SK-N-SH treated with all-trans-retinoic acid at 6 μM for 48 hours (cell line): ENCODE measurements at regions not wholly inside any gene's neighbourhood (a gene's known extent, or its start where the extent isn't known, plus 50 kb on each side); places are given as distances from the start of the nearest gene placed in this dataset.

Experiments used
- ATAC-seq: fragments of 200-7000 bp; cut with Tn5 transposase; 3 replicates; pipeline ENCODE4 v1.9.1; 2020; ENCODE audit warnings: mild to moderate bottlenecking, moderate library complexity
- BACH2 ChIP-seq: fragments of 250-450 bp; sonication (Bioruptor Pico); IDR thresholded peaks from 2 replicates; pipeline ENCODE4 v1.9.0; 2021; ENCODE audit warnings: mild to moderate bottlenecking, borderline replicate concordance
- CSDC2 ChIP-seq: fragments of 250-450 bp; sonication (Bioruptor Pico); IDR thresholded peaks from 2 replicates; pipeline ENCODE4 v1.5.0; 2020; ENCODE audit warnings: mild to moderate bottlenecking, moderate library complexity
- GLIS3 ChIP-seq: fragments of 250-450 bp; sonication (Bioruptor Pico); IDR thresholded peaks from 2 replicates; pipeline ENCODE4 v1.5.0; 2020; ENCODE audit warnings: mild to moderate bottlenecking, moderate library complexity
- ISL1 ChIP-seq: fragments of 250-450 bp; sonication (Bioruptor Pico); IDR thresholded peaks from 2 replicates; pipeline ENCODE4 v2.1.2; 2022; ENCODE audit warnings: mild to moderate bottlenecking, moderate library complexity
- OSR1 ChIP-seq: fragments of 250-450 bp; sonication (Bioruptor Pico); IDR thresholded peaks from 2 replicates; pipeline ENCODE4 v1.8.0; 2022; ENCODE audit warnings: moderate library complexity, mild to moderate bottlenecking, inconsistent platforms
- PPARA ChIP-seq: fragments of 250-450 bp; sonication (Bioruptor Pico); IDR thresholded peaks from 2 replicates; pipeline ENCODE4 v1.5.0; 2020; ENCODE audit warnings: mild to moderate bottlenecking, borderline replicate concordance
- RARB ChIP-seq: fragments of 250-450 bp; sonication (Bioruptor Pico); IDR thresholded peaks from 2 replicates; pipeline ENCODE4 v1.8.0; 2021; ENCODE audit warnings: mild to moderate bottlenecking, moderate library complexity
- SNAI2 ChIP-seq: fragments of 250-450 bp; sonication (Bioruptor Pico); IDR thresholded peaks from 2 replicates; pipeline ENCODE4 v1.5.0; 2020; ENCODE audit warnings: mild to moderate bottlenecking, moderate library complexity
- TCF4 ChIP-seq: fragments of 250-450 bp; sonication (Bioruptor Pico); IDR thresholded peaks from 2 replicates; pipeline ENCODE4 v1.8.0; 2021; ENCODE audit warnings: mild to moderate bottlenecking, moderate library complexity, borderline replicate concordance
- TOX ChIP-seq: fragments of 250-450 bp; sonication (Bioruptor Pico); IDR thresholded peaks from 2 replicates; pipeline ENCODE4 v1.8.0; 2021; ENCODE audit warnings: mild to moderate bottlenecking, moderate library complexity, borderline replicate concordance
- ZC3H10 ChIP-seq: fragments of 250-450 bp; sonication (Bioruptor Pico); IDR thresholded peaks from 2 replicates; pipeline ENCODE4 v1.5.1; 2021; ENCODE audit warnings: mild to moderate bottlenecking, moderate library complexity
- ZFP3 ChIP-seq: fragments of 250-450 bp; sonication (Bioruptor Pico); IDR thresholded peaks from 2 replicates; pipeline ENCODE4 v1.5.0; 2020; ENCODE audit warnings: mild to moderate bottlenecking, moderate library complexity
- ZFP30 ChIP-seq: fragments of 450-650 bp; formaldehyde crosslinking; IDR thresholded peaks from 2 replicates; pipeline ENCODE4 v1.5.0; 2022; ENCODE audit warnings: mild to moderate bottlenecking, moderate library complexity
- ZNF565 ChIP-seq: fragments of 450-650 bp; formaldehyde crosslinking; conservative IDR thresholded peaks from 2 replicates; pipeline ENCODE4 v1.5.0; 2020; ENCODE audit warnings: low read depth, mild to moderate bottlenecking, moderate library complexity
- ZNF70 ChIP-seq: fragments of 450-650 bp; formaldehyde crosslinking; IDR thresholded peaks from 2 replicates; pipeline ENCODE4 v1.5.0; 2020; ENCODE audit warnings: mild to moderate bottlenecking, moderate library complexity
- ZNF8 ChIP-seq: fragments of 450-650 bp; formaldehyde crosslinking; IDR thresholded peaks from 2 replicates; pipeline ENCODE4 v1.5.0; 2020; ENCODE audit warnings: mild to moderate bottlenecking, moderate library complexity
- TF ChIP-seq, protein P1 (sequence below): fragments of 250-450 bp; sonication (Bioruptor Pico); IDR thresholded peaks from 2 replicates; pipeline ENCODE4 v1.5.1; 2021; ENCODE audit warnings: mild to moderate bottlenecking, moderate library complexity
- TF ChIP-seq, protein P2 (sequence below): fragments of 250-450 bp; sonication (Bioruptor Pico); IDR thresholded peaks from 2 replicates; pipeline ENCODE4 v1.8.0; 2021; ENCODE audit warnings: low read depth, mild to moderate bottlenecking, moderate library complexity, borderline replicate concordance
- TF ChIP-seq, protein P3 (sequence below): fragments of 250-450 bp; sonication (Bioruptor Pico); IDR thresholded peaks from 2 replicates; pipeline ENCODE4 v1.5.0; 2020; ENCODE audit warnings: mild to moderate bottlenecking, moderate library complexity
- TF ChIP-seq, protein P4 (sequence below): fragments of 250-450 bp; sonication (Bioruptor Pico); IDR thresholded peaks from 2 replicates; pipeline ENCODE4 v1.8.0; 2020; ENCODE audit warnings: mild to moderate bottlenecking, moderate library complexity, borderline replicate concordance

- ATAC-seq, result no peak
- TF ChIP-seq, protein P1, sequence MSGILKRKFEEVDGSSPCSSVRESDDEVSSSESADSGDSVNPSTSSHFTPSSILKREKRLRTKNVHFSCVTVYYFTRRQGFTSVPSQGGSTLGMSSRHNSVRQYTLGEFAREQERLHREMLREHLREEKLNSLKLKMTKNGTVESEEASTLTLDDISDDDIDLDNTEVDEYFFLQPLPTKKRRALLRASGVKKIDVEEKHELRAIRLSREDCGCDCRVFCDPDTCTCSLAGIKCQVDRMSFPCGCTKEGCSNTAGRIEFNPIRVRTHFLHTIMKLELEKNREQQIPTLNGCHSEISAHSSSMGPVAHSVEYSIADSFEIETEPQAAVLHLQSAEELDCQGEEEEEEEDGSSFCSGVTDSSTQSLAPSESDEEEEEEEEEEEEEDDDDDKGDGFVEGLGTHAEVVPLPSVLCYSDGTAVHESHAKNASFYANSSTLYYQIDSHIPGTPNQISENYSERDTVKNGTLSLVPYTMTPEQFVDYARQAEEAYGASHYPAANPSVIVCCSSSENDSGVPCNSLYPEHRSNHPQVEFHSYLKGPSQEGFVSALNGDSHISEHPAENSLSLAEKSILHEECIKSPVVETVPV, result no peak
- TF ChIP-seq ZFP3 (CRISPR knock-in tag), result no peak
- no peak for TF ChIP-seq ZNF565 (CRISPR knock-in tag)
- no peak for TF ChIP-seq RARB (CRISPR knock-in tag)
- TF ChIP-seq, protein P2, sequence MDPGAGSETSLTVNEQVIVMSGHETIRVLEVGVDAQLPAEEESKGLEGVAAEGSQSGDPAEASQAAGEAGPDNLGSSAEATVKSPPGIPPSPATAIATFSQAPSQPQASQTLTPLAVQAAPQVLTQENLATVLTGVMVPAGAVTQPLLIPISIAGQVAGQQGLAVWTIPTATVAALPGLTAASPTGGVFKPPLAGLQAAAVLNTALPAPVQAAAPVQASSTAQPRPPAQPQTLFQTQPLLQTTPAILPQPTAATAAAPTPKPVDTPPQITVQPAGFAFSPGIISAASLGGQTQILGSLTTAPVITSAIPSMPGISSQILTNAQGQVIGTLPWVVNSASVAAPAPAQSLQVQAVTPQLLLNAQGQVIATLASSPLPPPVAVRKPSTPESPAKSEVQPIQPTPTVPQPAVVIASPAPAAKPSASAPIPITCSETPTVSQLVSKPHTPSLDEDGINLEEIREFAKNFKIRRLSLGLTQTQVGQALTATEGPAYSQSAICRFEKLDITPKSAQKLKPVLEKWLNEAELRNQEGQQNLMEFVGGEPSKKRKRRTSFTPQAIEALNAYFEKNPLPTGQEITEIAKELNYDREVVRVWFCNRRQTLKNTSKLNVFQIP (CRISPR knock-in tag), result no peak
- TF ChIP-seq SNAI2 (CRISPR knock-in tag), result no peak
- no peak for TF ChIP-seq CSDC2 (CRISPR knock-in tag)
- no peak for TF ChIP-seq TOX (CRISPR knock-in tag)
- no peak for TF ChIP-seq BACH2 (CRISPR knock-in tag)
- TF ChIP-seq OSR1, result no peak
- TF ChIP-seq ZNF8 (CRISPR knock-in tag), result no peak
These were observed 374.3 kb upstream of the XYLT1 start for GRCh38 chr16:17845031-17845430.

- TF ChIP-seq CSDC2 (CRISPR knock-in tag), result no peak
- no peak for TF ChIP-seq BACH2 (CRISPR knock-in tag)
- no peak for TF ChIP-seq ISL1
- no peak for TF ChIP-seq ZC3H10 (CRISPR knock-in tag)
- TF ChIP-seq ZFP3 (CRISPR knock-in tag), result no peak
- TF ChIP-seq, protein P3, sequence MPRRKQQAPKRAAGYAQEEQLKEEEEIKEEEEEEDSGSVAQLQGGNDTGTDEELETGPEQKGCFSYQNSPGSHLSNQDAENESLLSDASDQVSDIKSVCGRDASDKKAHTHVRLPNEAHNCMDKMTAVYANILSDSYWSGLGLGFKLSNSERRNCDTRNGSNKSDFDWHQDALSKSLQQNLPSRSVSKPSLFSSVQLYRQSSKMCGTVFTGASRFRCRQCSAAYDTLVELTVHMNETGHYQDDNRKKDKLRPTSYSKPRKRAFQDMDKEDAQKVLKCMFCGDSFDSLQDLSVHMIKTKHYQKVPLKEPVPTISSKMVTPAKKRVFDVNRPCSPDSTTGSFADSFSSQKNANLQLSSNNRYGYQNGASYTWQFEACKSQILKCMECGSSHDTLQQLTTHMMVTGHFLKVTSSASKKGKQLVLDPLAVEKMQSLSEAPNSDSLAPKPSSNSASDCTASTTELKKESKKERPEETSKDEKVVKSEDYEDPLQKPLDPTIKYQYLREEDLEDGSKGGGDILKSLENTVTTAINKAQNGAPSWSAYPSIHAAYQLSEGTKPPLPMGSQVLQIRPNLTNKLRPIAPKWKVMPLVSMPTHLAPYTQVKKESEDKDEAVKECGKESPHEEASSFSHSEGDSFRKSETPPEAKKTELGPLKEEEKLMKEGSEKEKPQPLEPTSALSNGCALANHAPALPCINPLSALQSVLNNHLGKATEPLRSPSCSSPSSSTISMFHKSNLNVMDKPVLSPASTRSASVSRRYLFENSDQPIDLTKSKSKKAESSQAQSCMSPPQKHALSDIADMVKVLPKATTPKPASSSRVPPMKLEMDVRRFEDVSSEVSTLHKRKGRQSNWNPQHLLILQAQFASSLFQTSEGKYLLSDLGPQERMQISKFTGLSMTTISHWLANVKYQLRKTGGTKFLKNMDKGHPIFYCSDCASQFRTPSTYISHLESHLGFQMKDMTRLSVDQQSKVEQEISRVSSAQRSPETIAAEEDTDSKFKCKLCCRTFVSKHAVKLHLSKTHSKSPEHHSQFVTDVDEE (CRISPR knock-in tag), result no peak
- TF ChIP-seq, protein P4, sequence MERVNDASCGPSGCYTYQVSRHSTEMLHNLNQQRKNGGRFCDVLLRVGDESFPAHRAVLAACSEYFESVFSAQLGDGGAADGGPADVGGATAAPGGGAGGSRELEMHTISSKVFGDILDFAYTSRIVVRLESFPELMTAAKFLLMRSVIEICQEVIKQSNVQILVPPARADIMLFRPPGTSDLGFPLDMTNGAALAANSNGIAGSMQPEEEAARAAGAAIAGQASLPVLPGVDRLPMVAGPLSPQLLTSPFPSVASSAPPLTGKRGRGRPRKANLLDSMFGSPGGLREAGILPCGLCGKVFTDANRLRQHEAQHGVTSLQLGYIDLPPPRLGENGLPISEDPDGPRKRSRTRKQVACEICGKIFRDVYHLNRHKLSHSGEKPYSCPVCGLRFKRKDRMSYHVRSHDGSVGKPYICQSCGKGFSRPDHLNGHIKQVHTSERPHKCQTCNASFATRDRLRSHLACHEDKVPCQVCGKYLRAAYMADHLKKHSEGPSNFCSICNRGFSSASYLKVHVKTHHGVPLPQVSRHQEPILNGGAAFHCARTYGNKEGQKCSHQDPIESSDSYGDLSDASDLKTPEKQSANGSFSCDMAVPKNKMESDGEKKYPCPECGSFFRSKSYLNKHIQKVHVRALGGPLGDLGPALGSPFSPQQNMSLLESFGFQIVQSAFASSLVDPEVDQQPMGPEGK (CRISPR knock-in tag), result no peak
- TF ChIP-seq PPARA (CRISPR knock-in tag), result no peak
- TF ChIP-seq GLIS3 (CRISPR knock-in tag), result no peak
- TF ChIP-seq OSR1, result no peak
- no peak for TF ChIP-seq TCF4 (CRISPR knock-in tag)
- no peak for TF ChIP-seq TOX (CRISPR knock-in tag)
- TF ChIP-seq SNAI2 (CRISPR knock-in tag), result no peak
- TF ChIP-seq, protein P2 (CRISPR knock-in tag), result no peak
- TF ChIP-seq ZFP30 (CRISPR knock-in tag), result no peak
- no peak for TF ChIP-seq ZNF565 (CRISPR knock-in tag)
- no peak for TF ChIP-seq ZNF8 (CRISPR knock-in tag)
- TF ChIP-seq, protein P1, result no peak
- no peak for TF ChIP-seq RARB (CRISPR knock-in tag)
- no peak for TF ChIP-seq ZNF70 (CRISPR knock-in tag)
- ATAC-seq, result no peak
These were observed 373.1 kb upstream of the XYLT1 start for GRCh38 chr16:17843905-17844304.
